ENCODE measurements at regions not wholly inside any gene's neighbourhood (a gene's known extent, or its start where the extent isn't known, plus 50 kb on each side); places are given as distances from the start of the nearest gene placed in this dataset.

DNA sequence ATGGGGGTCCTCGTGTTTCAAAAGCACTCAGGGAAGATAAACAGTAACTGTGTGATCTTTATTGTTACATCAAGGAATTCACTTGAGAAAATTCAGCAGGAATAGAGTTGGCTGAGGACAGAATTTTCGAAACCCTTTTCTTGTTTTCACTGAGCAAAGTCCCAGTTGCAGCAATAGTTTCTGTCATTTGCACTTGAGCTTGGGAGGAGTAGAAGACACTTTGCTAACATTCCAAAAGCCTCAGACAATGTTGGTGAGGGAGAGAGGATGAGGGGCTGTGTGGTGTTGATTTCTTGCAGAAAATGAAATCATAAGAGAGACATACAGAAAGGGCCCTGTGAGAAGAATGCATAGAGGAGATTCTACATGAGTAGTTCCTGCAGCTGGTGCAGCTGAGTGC is 151.9 kb upstream of the DIPK2B start:
- DNase-seq, result no peak

DNA sequence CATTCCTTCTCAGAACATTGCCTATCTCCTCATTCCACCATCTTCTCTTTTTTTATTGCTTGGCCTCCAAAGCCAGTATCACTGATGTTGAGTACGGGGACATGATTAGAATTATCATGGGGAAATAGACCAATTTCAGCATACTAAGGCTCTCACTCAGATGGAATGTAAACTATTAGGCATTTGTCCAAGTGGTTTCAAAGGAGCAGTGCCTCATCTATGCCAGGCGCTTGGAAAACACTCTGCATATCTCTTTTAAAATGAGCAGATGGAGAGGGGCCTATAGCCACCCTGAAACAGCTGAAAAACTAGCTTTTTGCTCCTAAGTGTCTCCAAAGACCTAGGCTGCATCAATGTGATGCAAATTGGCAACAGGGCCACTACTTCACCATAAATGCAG is 150.8 kb upstream of the DIPK2B start:
- no peak for DNase-seq

GRCh38 chrX:45348296-45348695 is 147.6 kb upstream of the DIPK2B start:
- no peak for DNase-seq

DNA sequence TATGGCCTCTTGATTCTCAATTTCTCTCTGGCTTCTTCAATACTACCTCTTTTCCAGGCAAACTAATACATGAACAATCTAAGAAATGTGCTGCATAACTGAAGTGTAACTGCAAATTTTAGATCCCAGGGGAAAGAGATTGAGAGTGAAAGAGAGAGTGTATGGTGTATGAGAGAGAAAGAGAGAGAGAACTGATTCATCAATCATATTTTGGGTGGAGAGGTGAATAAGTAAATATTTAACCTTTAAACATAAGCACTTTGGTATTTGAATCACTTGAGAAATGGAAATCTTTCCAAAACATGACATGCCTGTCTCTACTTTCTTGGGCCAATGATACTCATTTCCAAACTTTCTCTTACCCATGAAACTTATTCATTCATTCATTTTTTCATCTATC is 147.2 kb upstream of the DIPK2B start:
- DNase-seq, result no peak

- no peak for DNase-seq
Measured at GRCh38 chrX:45344594-45344993, 143.9 kb upstream of the DIPK2B start.

DNA sequence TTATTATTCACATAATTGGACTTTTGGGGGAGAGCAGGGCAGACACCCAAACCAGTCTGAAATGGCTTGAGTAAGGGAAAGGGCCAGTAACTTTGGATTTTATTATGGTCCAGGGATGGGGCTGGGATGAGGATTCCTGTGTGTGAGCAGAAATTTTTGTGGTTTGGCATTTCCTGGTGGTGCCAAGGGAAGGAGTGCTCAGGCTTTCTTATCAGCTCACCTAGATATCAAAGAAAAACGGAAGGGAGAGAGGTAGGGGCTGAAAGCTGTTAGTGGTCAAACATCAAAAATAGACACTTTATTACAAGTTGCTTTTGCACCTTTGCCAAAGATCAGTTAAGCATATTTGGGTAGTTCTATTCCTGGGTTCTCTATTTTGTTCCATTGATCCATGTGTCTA is 128.5 kb upstream of the DIPK2B start:
- no peak for DNase-seq

DNA sequence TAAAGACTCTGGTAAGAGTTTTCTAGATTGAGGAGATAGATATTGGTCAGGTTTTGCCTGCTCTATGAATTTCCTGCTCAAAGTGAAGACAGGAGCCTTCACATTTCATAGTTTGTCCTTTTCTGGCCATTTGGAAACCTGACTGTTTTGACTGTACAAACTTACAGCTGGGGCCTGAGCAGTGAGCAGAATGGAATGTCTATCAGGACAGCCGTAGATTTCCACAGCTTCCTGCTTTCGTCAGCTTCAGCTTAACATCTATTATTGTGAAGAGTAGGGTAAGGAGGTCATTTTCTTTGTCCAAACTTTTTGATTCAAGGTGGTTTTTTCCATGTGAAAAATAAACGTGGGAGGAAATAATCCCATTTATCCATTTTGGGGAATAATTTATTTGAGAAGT is 124.3 kb upstream of the DIPK2B start:
- no peak for DNase-seq

- DNase-seq, result no peak
Measured at GRCh38 chrX:45323387-45323786, 122.7 kb upstream of the DIPK2B start.

GRCh38 chrX:45322820-45323219 is 122.1 kb upstream of the DIPK2B start:
- DNase-seq, result no peak

- DNase-seq, result peak in 1 of 2 donors; percentile 24
Measured at GRCh38 chrX:45322382-45322781, 121.7 kb upstream of the DIPK2B start.

GRCh38 chrX:45320191-45320590 is 119.5 kb upstream of the DIPK2B start:
- DNase-seq, result no peak

DNA sequence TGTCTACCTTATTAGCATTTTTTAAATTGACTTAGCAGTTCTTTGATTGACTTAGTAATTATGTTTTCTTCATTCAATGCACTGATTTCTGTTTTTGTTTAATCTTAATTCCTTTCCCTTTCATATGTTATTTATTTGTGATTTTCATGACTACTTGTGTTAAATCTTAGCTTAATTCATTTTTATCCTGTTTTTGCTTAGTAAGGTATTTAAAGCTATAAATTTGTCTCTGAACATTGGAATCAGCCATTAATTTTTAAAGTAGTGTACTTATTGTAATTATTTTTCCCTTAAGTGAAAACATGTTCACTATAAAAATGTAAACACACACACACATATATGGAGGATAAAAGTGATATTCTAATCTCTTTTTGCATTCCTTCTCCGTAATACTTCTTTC is 109.1 kb upstream of the DIPK2B start:
- no peak for DNase-seq

GRCh38 chrX:45309096-45309495 is 108.4 kb upstream of the DIPK2B start:
- no peak for DNase-seq

GRCh38 chrX:45306794-45307193 is 106.1 kb upstream of the DIPK2B start:
- no peak for DNase-seq

GRCh38 chrX:45300638-45301037 is 100.0 kb upstream of the DIPK2B start:
- DNase-seq, result no peak

GRCh38 chrX:45295259-45295986 is 94.7 kb upstream of the DIPK2B start:
- DNase-seq, result no peak

- DNase-seq, result no peak
Measured at GRCh38 chrX:45274576-45274975, 73.9 kb upstream of the DIPK2B start.

DNA sequence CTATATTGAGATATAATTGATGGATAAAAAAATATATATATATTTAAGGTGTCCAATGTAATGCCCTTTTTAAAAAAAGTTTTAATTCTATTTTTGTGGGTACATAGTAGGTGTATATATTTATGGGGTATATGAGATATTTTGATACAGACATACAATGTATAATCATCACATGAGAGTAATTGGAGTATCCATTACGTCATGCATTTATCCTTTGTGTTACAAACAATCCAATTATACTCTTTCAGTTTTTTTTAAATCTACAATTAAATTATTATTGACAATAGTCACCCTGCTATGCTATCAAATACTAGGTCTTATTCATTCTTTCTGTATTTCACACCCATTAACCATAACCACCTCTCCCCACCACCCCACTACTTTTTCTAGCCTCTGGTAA is 66.3 kb upstream of the DIPK2B start:
- DNase-seq, result no peak

GRCh38 chrX:45266456-45266855 is 65.8 kb upstream of the DIPK2B start:
- DNase-seq, result no peak

GRCh38 chrX:45264865-45265264 is 64.2 kb upstream of the DIPK2B start:
- no peak for DNase-seq

- DNase-seq, result no peak
Measured at GRCh38 chrX:45261471-45261870, 60.8 kb upstream of the DIPK2B start.

DNA sequence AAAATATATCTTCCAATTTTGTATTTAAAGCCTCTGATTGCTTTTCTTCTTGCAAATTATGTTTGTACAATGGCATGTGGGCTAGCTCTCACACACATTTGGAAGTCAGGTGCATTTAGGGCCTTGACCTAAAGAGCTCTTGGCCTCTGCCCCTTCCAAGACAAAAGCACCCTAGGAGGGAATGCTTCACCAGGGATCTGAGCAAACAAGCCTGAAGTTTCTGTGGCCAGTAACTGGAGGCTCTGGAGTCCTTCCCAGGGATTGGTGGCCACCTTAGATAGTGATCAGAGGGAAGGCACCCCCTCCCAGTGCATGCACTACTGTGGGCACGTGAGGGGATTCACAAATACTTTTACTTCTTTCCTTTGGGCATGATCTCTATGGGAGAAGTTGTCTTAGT is 60.3 kb upstream of the DIPK2B start:
- DNase-seq, result no peak

- no peak for DNase-seq
Measured at GRCh38 chrX:45258731-45259402, 58.2 kb upstream of the DIPK2B start.

Measured in stimulated activated CD4-positive, alpha-beta T cell treated with anti-CD3 and anti-CD28 coated beads, Interleukin-2, amount 100 ng/mL, for 24 hours (primary cell).